8988T (cell line): ENCODE measurements at regions not wholly inside any gene's neighbourhood (a gene's known extent, or its start where the extent isn't known, plus 50 kb on each side); places are given as distances from the start of the nearest gene placed in this dataset.

Source experiments
- DNase-seq: peaks from one replicate; pipeline ENCODE4 v3.0.0; 2011

- DNase-seq = no peak
Observed at GRCh38 chr18:67379981-67380380, 136.5 kb downstream of the DSEL start.

- no peak for DNase-seq
Observed at GRCh38 chr18:67376372-67376771, 140.1 kb downstream of the DSEL start.

GRCh38 chr18:67373636-67374035, 142.9 kb downstream of the DSEL start:
- DNase-seq = no peak

- no peak for DNase-seq
Observed at GRCh38 chr18:67367540-67367939, 149.0 kb downstream of the DSEL start.

GRCh38 chr18:67363694-67364093, 152.8 kb downstream of the DSEL start:
- no peak for DNase-seq

- DNase-seq = no peak
Observed at GRCh38 chr18:67362906-67363305, 153.6 kb downstream of the DSEL start.

- DNase-seq = peak; percentile 3
Observed at GRCh38 chr18:67359873-67360838, 156.4 kb downstream of the DSEL start.

GRCh38 chr18:67358947-67359346, 157.6 kb downstream of the DSEL start:
- DNase-seq = no peak

- DNase-seq = no peak
Observed at GRCh38 chr18:67354692-67355091, 161.8 kb downstream of the DSEL start.

GRCh38 chr18:67354091-67354490, 162.4 kb downstream of the DSEL start:
- no peak for DNase-seq

- no peak for DNase-seq
Observed at GRCh38 chr18:67347438-67347837, 169.1 kb downstream of the DSEL start.

GRCh38 chr18:67342159-67342558, 174.4 kb downstream of the DSEL start:
- DNase-seq = no peak

GRCh38 chr18:67337696-67338095, 178.8 kb downstream of the DSEL start:
- no peak for DNase-seq

GRCh38 chr18:67331857-67332256, 184.7 kb downstream of the DSEL start:
- no peak for DNase-seq

- no peak for DNase-seq
Observed at GRCh38 chr18:67319109-67319508, 197.4 kb downstream of the DSEL start.

- no peak for DNase-seq
Observed at GRCh38 chr18:67318651-67319050, 197.9 kb downstream of the DSEL start.

- DNase-seq = no peak
Observed at GRCh38 chr18:67310826-67311225, 205.7 kb downstream of the DSEL start.

- DNase-seq = no peak
Observed at GRCh38 chr18:67308819-67309218, 207.7 kb downstream of the DSEL start.

- DNase-seq = no peak
Observed at GRCh38 chr18:67305466-67305865, 211.1 kb downstream of the DSEL start.

GRCh38 chr18:67302043-67302442, 214.5 kb downstream of the DSEL start:
- no peak for DNase-seq

GRCh38 chr18:67301592-67301991, 214.9 kb downstream of the DSEL start:
- no peak for DNase-seq

GRCh38 chr18:67300498-67300897, 216.0 kb downstream of the DSEL start:
- DNase-seq = no peak

- DNase-seq = no peak
Observed at GRCh38 chr18:67292814-67293213, 223.7 kb downstream of the DSEL start.

GRCh38 chr18:67290421-67290820, 226.1 kb downstream of the DSEL start:
- DNase-seq = no peak

GRCh38 chr18:67285583-67285982, 230.9 kb downstream of the DSEL start:
- DNase-seq = no peak
